ENCODE measurements at regions not wholly inside any gene's neighbourhood (a gene's known extent, or its start where the extent isn't known, plus 50 kb on each side); places are given as distances from the start of the nearest gene placed in this dataset.
"Not testable (repeated sequence)": the region's sequence is repeated elsewhere in the genome, so short reads cannot be mapped to it uniquely, and the experiment has no call there.

- intact Hi-C loops (cut with micrococcal nuclease; ENCODE audit: unreplicated experiment), result no loop called here
- TF ChIP-seq, protein P1, sequence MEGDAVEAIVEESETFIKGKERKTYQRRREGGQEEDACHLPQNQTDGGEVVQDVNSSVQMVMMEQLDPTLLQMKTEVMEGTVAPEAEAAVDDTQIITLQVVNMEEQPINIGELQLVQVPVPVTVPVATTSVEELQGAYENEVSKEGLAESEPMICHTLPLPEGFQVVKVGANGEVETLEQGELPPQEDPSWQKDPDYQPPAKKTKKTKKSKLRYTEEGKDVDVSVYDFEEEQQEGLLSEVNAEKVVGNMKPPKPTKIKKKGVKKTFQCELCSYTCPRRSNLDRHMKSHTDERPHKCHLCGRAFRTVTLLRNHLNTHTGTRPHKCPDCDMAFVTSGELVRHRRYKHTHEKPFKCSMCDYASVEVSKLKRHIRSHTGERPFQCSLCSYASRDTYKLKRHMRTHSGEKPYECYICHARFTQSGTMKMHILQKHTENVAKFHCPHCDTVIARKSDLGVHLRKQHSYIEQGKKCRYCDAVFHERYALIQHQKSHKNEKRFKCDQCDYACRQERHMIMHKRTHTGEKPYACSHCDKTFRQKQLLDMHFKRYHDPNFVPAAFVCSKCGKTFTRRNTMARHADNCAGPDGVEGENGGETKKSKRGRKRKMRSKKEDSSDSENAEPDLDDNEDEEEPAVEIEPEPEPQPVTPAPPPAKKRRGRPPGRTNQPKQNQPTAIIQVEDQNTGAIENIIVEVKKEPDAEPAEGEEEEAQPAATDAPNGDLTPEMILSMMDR (conservative IDR thresholded peaks at IDR 0.05; ENCODE audit: low read depth, low read length), result no peak
- no peak for TF ChIP-seq EZH2 (IDR thresholded peaks at IDR 0.05; ENCODE audit: borderline replicate concordance, low read depth, low read length, poor library complexity, severe bottlenecking)
- no peaks in the 10 kb centered on the region for H3K27me3 ChIP-seq (replicated peaks; ENCODE audit: insufficient read depth, low read depth, low read length, poor library complexity)
- no TSS peak for BruUV-seq (replicated peaks)
- no peak for DNase-seq (ENCODE audit: low spot score)
- CTCF ChIA-PET, result no interaction called here
- H3K4me1 ChIP-seq (ENCODE audit: insufficient read depth, low read length, poor library complexity, severe bottlenecking), result no peaks in the 10 kb centered on the region
- no peak overlapping the region for H3K4me3 ChIP-seq (ENCODE audit: low read depth, low read length, poor library complexity, severe bottlenecking)
- H3K36me3 ChIP-seq (ENCODE audit: insufficient read depth, low read length, poor library complexity, severe bottlenecking), result peaks cover 4% of the 10 kb centered on the region
- POLR2A ChIA-PET (ENCODE audit: low non-redundant PET), result no interaction called here
- no peak overlapping the region for H3K27ac ChIP-seq (ENCODE audit: low read depth, low read length, poor library complexity, severe bottlenecking)
- H3K9me3 ChIP-seq (ENCODE audit: low read depth, low read length, poor library complexity, severe bottlenecking), result peaks cover 7% of the 10 kb centered on the region
These were observed 149.5 kb downstream of the OR13H1 start for GRCh38 chrX:131693359-131693758.

GRCh38 chrX:131696989-131697388 is 153.1 kb downstream of the OR13H1 start:
- H3K4me3 ChIP-seq (ENCODE audit: low read depth, low read length, poor library complexity, severe bottlenecking); H3K36me3 ChIP-seq (ENCODE audit: insufficient read depth, low read length, poor library complexity, severe bottlenecking); BruUV-seq (replicated peaks); H3K27me3 ChIP-seq (replicated peaks; ENCODE audit: insufficient read depth, low read depth, low read length, poor library complexity); DNase-seq (ENCODE audit: low spot score); H3K4me1 ChIP-seq (ENCODE audit: insufficient read depth, low read length, poor library complexity, severe bottlenecking); intact Hi-C loops (cut with micrococcal nuclease; ENCODE audit: unreplicated experiment); POLR2A ChIA-PET (ENCODE audit: low non-redundant PET); H3K9me3 ChIP-seq (ENCODE audit: low read depth, low read length, poor library complexity, severe bottlenecking); H3K27ac ChIP-seq (ENCODE audit: low read depth, low read length, poor library complexity, severe bottlenecking): not testable (repeated sequence)
- CTCF ChIA-PET, result interaction anchor here (0.6 kb wide), 1 partner anchor 56 kb away, joined by 3 read pairs; no protein-coding TSS in a partner anchor

DNA sequence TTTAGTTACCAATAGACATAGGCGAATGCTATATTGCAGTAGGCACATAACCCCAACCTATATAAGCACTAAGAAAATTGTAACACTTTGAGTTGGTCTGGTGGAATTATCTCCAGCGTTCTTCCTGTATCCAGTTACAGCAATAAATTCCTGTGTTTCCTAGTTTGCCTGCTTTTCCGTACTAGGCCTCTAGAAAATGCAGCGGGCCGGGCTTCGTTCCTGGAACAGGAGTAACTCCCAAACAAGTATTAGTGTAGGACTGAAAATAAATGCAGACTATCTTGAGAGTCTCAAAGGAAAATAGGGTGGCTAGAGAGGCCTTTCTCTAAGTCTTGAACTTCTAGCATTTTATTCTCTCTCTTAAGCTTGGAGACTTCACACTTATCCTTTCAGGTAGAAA is 159.8 kb downstream of the OR13H1 start:
- no peak overlapping the region for H3K27ac ChIP-seq (ENCODE audit: low read depth, low read length, poor library complexity, severe bottlenecking)
- H3K27me3 ChIP-seq (replicated peaks; ENCODE audit: insufficient read depth, low read depth, low read length, poor library complexity), result no peaks in the 10 kb centered on the region
- H3K4me3 ChIP-seq (ENCODE audit: low read depth, low read length, poor library complexity, severe bottlenecking), result peak overlapping the region; percentile 50
- no peak for DNase-seq (ENCODE audit: low spot score)
- no peaks in the 10 kb centered on the region for H3K9me3 ChIP-seq (ENCODE audit: low read depth, low read length, poor library complexity, severe bottlenecking)
- TF ChIP-seq, protein P1 (conservative IDR thresholded peaks at IDR 0.05; ENCODE audit: low read depth, low read length), result no peak
- TF ChIP-seq EZH2 (IDR thresholded peaks at IDR 0.05; ENCODE audit: borderline replicate concordance, low read depth, low read length, poor library complexity, severe bottlenecking), result no peak
- H3K4me1 ChIP-seq (ENCODE audit: insufficient read depth, low read length, poor library complexity, severe bottlenecking), result no peaks in the 10 kb centered on the region
- POLR2A ChIA-PET (ENCODE audit: low non-redundant PET), result no interaction called here
- CTCF ChIA-PET, result no interaction called here
- BruUV-seq (replicated peaks), result no TSS peak
- intact Hi-C loops (cut with micrococcal nuclease; ENCODE audit: unreplicated experiment), result no loop called here
- no peaks in the 10 kb centered on the region for H3K36me3 ChIP-seq (ENCODE audit: insufficient read depth, low read length, poor library complexity, severe bottlenecking)

DNA sequence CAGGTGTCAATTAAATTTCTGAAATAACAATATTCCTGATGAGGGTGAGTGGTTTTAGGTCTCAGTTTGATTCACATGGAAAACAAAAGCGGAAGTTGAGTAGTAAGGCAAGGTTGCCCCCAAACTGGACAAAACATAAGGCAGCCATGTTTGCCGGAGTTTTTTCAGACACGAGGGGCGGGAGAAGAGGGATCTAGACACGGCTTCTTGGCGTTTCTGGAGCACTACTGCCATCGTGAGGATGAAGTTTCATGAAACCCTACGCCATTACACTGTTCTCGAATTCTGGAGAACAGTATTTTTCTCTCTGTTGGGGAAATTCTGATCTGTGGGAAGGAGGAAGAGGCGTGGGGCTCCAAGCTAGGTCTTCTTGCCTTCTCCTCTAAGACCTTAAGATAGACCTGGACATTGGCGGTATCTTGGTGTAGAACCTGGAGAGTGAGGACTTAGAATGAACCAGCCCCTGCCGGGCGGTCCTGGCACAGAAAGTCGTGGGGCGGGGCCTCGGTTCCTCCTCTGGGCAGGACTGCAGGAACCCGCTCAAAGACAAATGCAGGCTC is 160.3 kb downstream of the OR13H1 start:
- peak overlapping the region; percentile 66 for H3K27ac ChIP-seq (ENCODE audit: low read depth, low read length, poor library complexity, severe bottlenecking)
- peak overlapping the region; percentile 50 for H3K4me3 ChIP-seq (ENCODE audit: low read depth, low read length, poor library complexity, severe bottlenecking)
- H3K36me3 ChIP-seq (ENCODE audit: insufficient read depth, low read length, poor library complexity, severe bottlenecking), result no peaks in the 10 kb centered on the region
- H3K4me1 ChIP-seq (ENCODE audit: insufficient read depth, low read length, poor library complexity, severe bottlenecking), result no peaks in the 10 kb centered on the region
- ChIA-PET CTCF (no interaction called here), POLR2A (ENCODE audit: low non-redundant PET) (no interaction called here)
- H3K27me3 ChIP-seq (replicated peaks; ENCODE audit: insufficient read depth, low read depth, low read length, poor library complexity), result no peaks in the 10 kb centered on the region
- intact Hi-C loops (cut with micrococcal nuclease; ENCODE audit: unreplicated experiment), result no loop called here
- TF ChIP-seq EZH2 (IDR thresholded peaks at IDR 0.05; ENCODE audit: borderline replicate concordance, low read depth, low read length, poor library complexity, severe bottlenecking), result no peak
- TF ChIP-seq, protein P1 (conservative IDR thresholded peaks at IDR 0.05; ENCODE audit: low read depth, low read length), result peak; percentile 50
- H3K9me3 ChIP-seq (ENCODE audit: low read depth, low read length, poor library complexity, severe bottlenecking), result no peaks in the 10 kb centered on the region
- no TSS peak for BruUV-seq (replicated peaks)
- peak; percentile 85 for DNase-seq (ENCODE audit: low spot score)
